HG03135 (cell line): ENCODE measurements at regions not wholly inside any gene's neighbourhood (a gene's known extent, or its start where the extent isn't known, plus 50 kb on each side); places are given as distances from the start of the nearest gene placed in this dataset.

Experiments used
- ATAC-seq: cut with Tn5 transposase; IDR thresholded peaks from one replicate; pipeline ENCODE4 v1.9.1; 2021; ENCODE audit warnings: mild to moderate bottlenecking, moderate library complexity; ENCODE audit not compliant: unreplicated experiment

GRCh38 chr6:91185072-91185471 is 598.2 kb upstream of the MAP3K7 start:
- ATAC-seq = no peak

GRCh38 chr6:91181416-91181815 is 594.5 kb upstream of the MAP3K7 start:
- no peak for ATAC-seq

- no peak for ATAC-seq
Observed at GRCh38 chr6:91173651-91174050, 586.8 kb upstream of the MAP3K7 start.

- no peak for ATAC-seq
Observed at GRCh38 chr6:91173186-91173585, 586.3 kb upstream of the MAP3K7 start.

GRCh38 chr6:91171754-91172462 is 585.0 kb upstream of the MAP3K7 start:
- ATAC-seq = no peak

GRCh38 chr6:91167846-91168245 is 581.0 kb upstream of the MAP3K7 start:
- no peak for ATAC-seq

GRCh38 chr6:91166271-91167046 is 579.6 kb upstream of the MAP3K7 start:
- ATAC-seq = no peak

GRCh38 chr6:91164105-91164504 is 577.2 kb upstream of the MAP3K7 start:
- ATAC-seq = no peak

- no peak for ATAC-seq
Observed at GRCh38 chr6:91161246-91161645, 574.4 kb upstream of the MAP3K7 start.

- no peak for ATAC-seq
Observed at GRCh38 chr6:91155129-91155785, 568.4 kb upstream of the MAP3K7 start.

- no peak for ATAC-seq
Observed at GRCh38 chr6:91152824-91153223, 566.0 kb upstream of the MAP3K7 start.

- ATAC-seq = no peak
Observed at GRCh38 chr6:91149956-91150705, 563.3 kb upstream of the MAP3K7 start.

GRCh38 chr6:91149246-91149955 is 562.5 kb upstream of the MAP3K7 start:
- no peak for ATAC-seq

- ATAC-seq = no peak
Observed at GRCh38 chr6:91144126-91144525, 557.3 kb upstream of the MAP3K7 start.

- no peak for ATAC-seq
Observed at GRCh38 chr6:91142154-91142553, 555.3 kb upstream of the MAP3K7 start.

GRCh38 chr6:91141346-91141745 is 554.5 kb upstream of the MAP3K7 start:
- ATAC-seq = no peak

- ATAC-seq = no peak
Observed at GRCh38 chr6:91140449-91140848, 553.6 kb upstream of the MAP3K7 start.

- no peak for ATAC-seq
Observed at GRCh38 chr6:91137286-91137685, 550.4 kb upstream of the MAP3K7 start.

GRCh38 chr6:91135406-91136103 is 548.7 kb upstream of the MAP3K7 start:
- no peak for ATAC-seq

- no peak for ATAC-seq
Observed at GRCh38 chr6:91132461-91132860, 545.6 kb upstream of the MAP3K7 start.
